GM12874 (cell line): ENCODE measurements at regions not wholly inside any gene's neighbourhood (a gene's known extent, or its start where the extent isn't known, plus 50 kb on each side); places are given as distances from the start of the nearest gene placed in this dataset.

ENCODE experiments used
- CTCF ChIP-seq: IDR thresholded peaks from 2 replicates; pipeline ENCODE4 v1.5.1; 2011; ENCODE audit warnings: low read depth, mild to moderate bottlenecking, control low read depth, low read length, moderate library complexity; ENCODE audit not compliant: insufficient read depth

DNA sequence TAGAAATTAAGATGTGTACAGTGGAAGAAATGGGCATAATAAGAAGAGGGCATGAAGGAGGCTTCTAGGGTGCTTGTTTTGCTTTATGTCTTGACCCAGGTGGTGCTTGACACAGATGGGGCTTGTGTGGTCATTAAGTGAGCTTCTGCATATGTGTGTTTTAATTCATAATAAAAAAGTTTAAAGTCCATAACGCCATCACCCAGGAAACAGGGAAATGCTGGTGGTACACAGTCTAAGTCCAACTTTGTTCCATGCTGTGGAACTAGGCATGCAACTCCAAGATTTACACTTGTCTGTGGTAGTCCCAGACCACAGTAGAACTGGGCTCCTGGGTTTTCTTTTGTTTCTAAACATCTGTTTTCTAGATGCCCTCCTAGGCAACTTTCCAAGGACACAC, 511.9 kb downstream of the MID1IP1 start:
- no peak for TF ChIP-seq CTCF

DNA sequence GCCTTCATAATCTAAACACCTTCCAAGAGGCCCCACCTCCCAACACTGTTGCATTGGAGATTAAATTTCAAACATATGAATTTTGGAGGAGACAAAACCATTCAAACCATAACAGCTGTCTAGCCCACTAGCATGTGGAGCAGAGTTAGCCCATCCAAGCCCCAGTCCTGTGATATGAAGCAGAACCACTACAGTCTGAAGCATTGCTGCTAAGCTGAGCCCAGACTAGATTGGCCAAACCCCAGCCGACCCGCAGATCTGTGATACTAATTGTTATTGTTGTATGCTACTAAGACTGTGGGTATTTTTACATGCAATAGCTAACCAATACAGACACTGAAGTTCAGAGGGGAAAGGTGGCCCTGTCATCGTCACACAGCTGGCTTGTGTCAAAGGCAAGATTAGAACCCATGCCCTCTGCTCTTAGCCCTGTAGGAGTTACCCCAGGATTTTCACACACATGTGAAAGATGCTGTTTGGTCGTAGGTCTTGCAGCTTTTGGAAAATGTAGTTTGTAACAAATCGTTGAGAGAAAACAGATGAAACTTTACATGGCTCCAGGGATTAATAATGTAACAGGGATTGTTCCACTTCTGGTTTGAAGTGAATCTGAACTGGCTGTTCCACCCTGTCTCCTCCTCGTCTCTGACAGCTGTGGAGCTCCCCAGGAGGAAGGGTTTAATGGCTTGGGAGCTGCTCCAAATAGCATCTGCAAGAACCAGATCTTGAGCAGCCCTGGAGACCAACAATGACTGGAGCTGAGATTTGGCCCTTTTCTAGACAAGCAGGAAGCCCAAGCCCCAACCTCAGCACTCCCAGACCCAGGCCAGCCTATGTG, 517.5 kb downstream of the MID1IP1 start:
- TF ChIP-seq CTCF: no peak

- no peak for TF ChIP-seq CTCF
Measured at GRCh38 chrX:39320165-39320564, 518.9 kb downstream of the MID1IP1 start.

DNA sequence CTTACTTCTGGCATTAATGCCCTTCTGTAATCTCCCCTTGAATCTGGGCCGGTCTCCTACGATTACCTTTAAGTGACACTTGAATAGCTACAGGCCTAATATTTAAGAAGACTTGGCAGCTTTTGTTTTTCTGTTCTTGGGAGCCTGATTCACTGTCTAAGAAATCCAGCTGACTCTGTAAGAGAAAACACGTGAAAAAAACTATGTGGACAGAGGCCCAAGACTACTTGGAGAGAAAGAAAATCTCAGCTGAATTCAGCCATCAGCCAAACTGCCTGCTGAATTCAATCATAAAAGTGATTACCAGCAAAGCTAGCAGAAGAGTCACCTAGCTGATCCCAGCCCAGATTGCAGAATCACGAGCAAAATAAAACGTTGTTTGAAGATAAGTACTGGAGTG, 521.2 kb downstream of the MID1IP1 start:
- TF ChIP-seq CTCF: no peak

- TF ChIP-seq CTCF: no peak
Measured at GRCh38 chrX:39324233-39324930, 523.1 kb downstream of the MID1IP1 start.

DNA sequence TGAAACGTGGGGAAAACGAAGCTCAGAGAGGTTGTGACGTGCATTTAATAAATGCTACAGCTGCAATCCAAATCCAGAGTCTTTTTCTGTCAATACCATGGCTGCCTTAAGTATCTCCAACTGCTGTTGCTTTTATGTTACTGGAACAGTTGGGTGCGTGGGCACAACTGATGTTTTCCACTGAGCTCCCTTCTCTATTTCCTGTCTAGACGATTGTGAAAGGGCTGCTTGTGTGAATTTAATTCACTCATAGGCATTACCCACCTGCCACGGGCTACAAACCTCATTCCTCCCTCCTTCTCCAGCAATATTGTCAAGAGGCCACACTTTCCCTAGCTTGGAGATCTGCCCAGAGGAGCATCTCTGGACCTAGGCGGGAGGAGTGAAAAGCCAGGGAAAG, 526.0 kb downstream of the MID1IP1 start:
- no peak for TF ChIP-seq CTCF

DNA sequence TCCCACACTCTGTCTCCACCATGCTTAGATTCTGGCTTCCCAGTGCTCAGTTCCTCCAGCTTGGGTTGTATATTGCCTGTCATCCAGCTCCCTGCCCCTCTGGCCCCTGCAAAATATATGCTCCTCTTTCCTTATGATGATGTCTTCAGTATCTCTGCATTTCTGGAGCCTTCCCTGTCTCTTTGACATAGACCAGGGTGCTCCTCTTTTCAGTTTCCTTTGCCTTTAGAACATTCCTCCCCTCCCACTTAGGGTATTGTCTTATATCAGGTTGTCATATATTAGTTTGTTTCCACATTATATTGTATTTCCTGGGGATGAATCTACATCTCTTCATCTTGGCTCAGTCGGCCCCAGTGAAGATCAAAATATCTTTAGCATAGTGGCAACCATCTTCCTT, 526.4 kb downstream of the MID1IP1 start:
- no peak for TF ChIP-seq CTCF
